Osteoblast (primary cell): ENCODE measurements at regions not wholly inside any gene's neighbourhood (a gene's known extent, or its start where the extent isn't known, plus 50 kb on each side); places are given as distances from the start of the nearest gene placed in this dataset.
A peak's percentile ranks its signal among the peaks of the same experiment; 100 is the strongest.

Experiments
- DNase-seq: peaks from one replicate; pipeline ENCODE4 v3.0.0; 2011; ENCODE audit warnings: low spot score, mixed read lengths; ENCODE audit not compliant: insufficient read length; ENCODE audit errors: missing footprints
- H2AFZ ChIP-seq: 2 replicates; pipeline ENCODE4 v1.6.0; 2011; ENCODE audit warnings: mild to moderate bottlenecking, low read length
- H3K27ac ChIP-seq: 2 replicates; pipeline ENCODE4 v1.5.1; 2011; ENCODE audit warnings: mild to moderate bottlenecking, low read depth, low read length, moderate library complexity
- H3K27me3 ChIP-seq: 2 replicates; pipeline ENCODE4 v1.6.0; 2012; ENCODE audit warnings: mild to moderate bottlenecking, control low read depth, inconsistent platforms, low read length, moderate library complexity; ENCODE audit not compliant: insufficient read depth
- H3K36me3 ChIP-seq: 2 replicates; pipeline ENCODE4 v1.5.1; 2011; ENCODE audit warnings: mild to moderate bottlenecking, low read length, control low read depth, moderate library complexity; ENCODE audit not compliant: insufficient read depth
- H3K4me1 ChIP-seq: 2 replicates; pipeline ENCODE4 v1.5.1; 2011; ENCODE audit warnings: mild to moderate bottlenecking, low read length, control low read depth, moderate library complexity; ENCODE audit not compliant: insufficient read depth
- H3K4me2 ChIP-seq: 2 replicates; pipeline ENCODE4 v1.6.0; 2011; ENCODE audit warnings: mild to moderate bottlenecking, low read length; ENCODE audit not compliant: insufficient read depth
- H3K4me3 ChIP-seq: fragments of 200-600 bp; sonication (generic); 3 replicates; pipeline ENCODE4 v1.5.1; 2012; ENCODE audit warnings: mild to moderate bottlenecking, low read length, inconsistent platforms; ENCODE audit not compliant: insufficient read depth
- H3K79me2 ChIP-seq: 2 replicates; pipeline ENCODE4 v1.6.0; 2012; ENCODE audit warnings: mild to moderate bottlenecking, low read length, control low read depth, inconsistent platforms; ENCODE audit not compliant: insufficient read depth
- H3K9me3 ChIP-seq: 2 replicates; pipeline ENCODE4 v1.5.1; 2011; ENCODE audit warnings: low read depth, low read length, control low read depth
- H4K20me1 ChIP-seq: 2 replicates; pipeline ENCODE4 v1.6.0; 2012; ENCODE audit warnings: mild to moderate bottlenecking, low read length, control low read depth; ENCODE audit not compliant: insufficient read depth
- CTCF ChIP-seq: IDR thresholded peaks from 2 replicates; pipeline ENCODE4 v1.5.1; 2011; ENCODE audit warnings: mild to moderate bottlenecking, low read depth, low read length, moderate library complexity; ENCODE audit errors: extremely low read depth

- DNase-seq: no peak
- TF ChIP-seq CTCF: no peak
- Histone ChIP-seq H2AFZ (no peak overlapping the region), H3K4me1 (no peaks in the 10 kb centered on the region), H3K4me2 (no peak overlapping the region), H3K27me3 (no peaks in the 10 kb centered on the region), H4K20me1 (no peaks in the 10 kb centered on the region), H3K36me3 (no peaks in the 10 kb centered on the region), H3K9me3 (no peaks in the 10 kb centered on the region), H3K27ac (no peak overlapping the region), H3K4me3 (no peak overlapping the region), H3K79me2 (no peaks in the 10 kb centered on the region)
These were observed 1540.8 kb upstream of the PIK3C3 start for GRCh38 chr18:40414155-40414754.

- H3K27ac ChIP-seq: no peak overlapping the region
- no peaks in the 10 kb centered on the region for H3K4me1 ChIP-seq
- H2AFZ ChIP-seq: no peak overlapping the region
- H4K20me1 ChIP-seq: no peaks in the 10 kb centered on the region
- no peak for DNase-seq
- H3K79me2 ChIP-seq: no peaks in the 10 kb centered on the region
- H3K9me3 ChIP-seq: no peaks in the 10 kb centered on the region
- H3K36me3 ChIP-seq: no peaks in the 10 kb centered on the region
- no peak overlapping the region for H3K4me2 ChIP-seq
- TF ChIP-seq CTCF: peak; percentile 23
- no peak overlapping the region for H3K4me3 ChIP-seq
- H3K27me3 ChIP-seq: no peaks in the 10 kb centered on the region
These were observed 1541.9 kb upstream of the PIK3C3 start for GRCh38 chr18:40413160-40413559.

- no peaks in the 10 kb centered on the region for H4K20me1 ChIP-seq
- no peaks in the 10 kb centered on the region for H3K36me3 ChIP-seq
- no peak overlapping the region for H3K4me2 ChIP-seq
- no peak overlapping the region for H3K4me3 ChIP-seq
- H3K9me3 ChIP-seq: no peaks in the 10 kb centered on the region
- H3K27me3 ChIP-seq: no peaks in the 10 kb centered on the region
- no peaks in the 10 kb centered on the region for H3K4me1 ChIP-seq
- H2AFZ ChIP-seq: no peak overlapping the region
- no peak for TF ChIP-seq CTCF
- H3K27ac ChIP-seq: no peak overlapping the region
- H3K79me2 ChIP-seq: no peaks in the 10 kb centered on the region
- no peak for DNase-seq
These were observed 1542.6 kb upstream of the PIK3C3 start for GRCh38 chr18:40412410-40412809.

GRCh38 chr18:40407909-40408308 lies 1547.1 kb upstream of the PIK3C3 start:
- H3K4me1 ChIP-seq: no peaks in the 10 kb centered on the region

More at GRCh38 chr18:40407909-40408308, 1547.1 kb upstream of the PIK3C3 start:
- Histone ChIP-seq H3K4me3 (no peak overlapping the region), H3K36me3 (no peaks in the 10 kb centered on the region), H3K9me3 (no peaks in the 10 kb centered on the region), H3K27me3 (no peaks in the 10 kb centered on the region), H3K27ac (no peak overlapping the region), H3K4me2 (no peak overlapping the region), H3K79me2 (no peaks in the 10 kb centered on the region), H2AFZ (no peak overlapping the region), H4K20me1 (no peaks in the 10 kb centered on the region)
- no peak for TF ChIP-seq CTCF
- DNase-seq: no peak
